Lower leg skin (tissue), 3 donors: ENCODE measurements at regions not wholly inside any gene's neighbourhood (a gene's known extent, or its start where the extent isn't known, plus 50 kb on each side); places are given as distances from the start of the nearest gene placed in this dataset.

Experiments
- POLR2A ChIP-seq, 2 donors: fragments of 450-650 bp; IDR thresholded peaks; one replicate each; pipeline ENCODE4 v1.6.1; 2016 to 2017; ENCODE audit warnings: antibody characterized with exemption in 2 of 2, mild to moderate bottlenecking in 1 of 2, moderate library complexity in 1 of 2
- TF ChIP-seq, protein P1 (sequence below), 3 donors: fragments of 450-650 bp; IDR thresholded peaks; one replicate each; pipeline ENCODE4 v1.5.1; 2016; ENCODE audit warnings: antibody characterized with exemption in 3 of 3, mild to moderate bottlenecking in 3 of 3, moderate library complexity in 2 of 3

DNA sequence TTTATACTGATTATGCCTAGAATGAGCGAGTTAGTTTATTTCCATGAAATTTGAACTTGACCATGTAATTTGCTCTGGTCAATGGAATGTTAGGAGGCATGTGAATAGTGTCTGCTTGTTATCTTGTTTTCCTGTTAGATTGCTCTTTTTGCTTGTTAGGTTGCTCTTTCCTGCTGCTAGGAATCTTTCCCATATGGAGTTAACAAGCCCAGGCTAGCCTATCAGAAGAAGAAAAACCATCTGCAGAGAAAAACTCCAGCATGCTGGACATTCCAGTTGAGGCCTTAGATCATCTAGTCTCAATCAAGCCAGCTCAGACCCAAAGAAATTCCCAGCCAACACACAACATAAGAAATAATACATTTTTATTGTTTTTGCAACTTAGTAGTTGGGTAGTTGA lies 470.2 kb upstream of the AGTR1 start:
- TF ChIP-seq, protein P1, sequence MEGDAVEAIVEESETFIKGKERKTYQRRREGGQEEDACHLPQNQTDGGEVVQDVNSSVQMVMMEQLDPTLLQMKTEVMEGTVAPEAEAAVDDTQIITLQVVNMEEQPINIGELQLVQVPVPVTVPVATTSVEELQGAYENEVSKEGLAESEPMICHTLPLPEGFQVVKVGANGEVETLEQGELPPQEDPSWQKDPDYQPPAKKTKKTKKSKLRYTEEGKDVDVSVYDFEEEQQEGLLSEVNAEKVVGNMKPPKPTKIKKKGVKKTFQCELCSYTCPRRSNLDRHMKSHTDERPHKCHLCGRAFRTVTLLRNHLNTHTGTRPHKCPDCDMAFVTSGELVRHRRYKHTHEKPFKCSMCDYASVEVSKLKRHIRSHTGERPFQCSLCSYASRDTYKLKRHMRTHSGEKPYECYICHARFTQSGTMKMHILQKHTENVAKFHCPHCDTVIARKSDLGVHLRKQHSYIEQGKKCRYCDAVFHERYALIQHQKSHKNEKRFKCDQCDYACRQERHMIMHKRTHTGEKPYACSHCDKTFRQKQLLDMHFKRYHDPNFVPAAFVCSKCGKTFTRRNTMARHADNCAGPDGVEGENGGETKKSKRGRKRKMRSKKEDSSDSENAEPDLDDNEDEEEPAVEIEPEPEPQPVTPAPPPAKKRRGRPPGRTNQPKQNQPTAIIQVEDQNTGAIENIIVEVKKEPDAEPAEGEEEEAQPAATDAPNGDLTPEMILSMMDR (IDR thresholded peaks at IDR 0.05), result no peak
- TF ChIP-seq POLR2A (IDR thresholded peaks at IDR 0.05), result no peak
